HG02885 (cell line): ENCODE measurements at regions not wholly inside any gene's neighbourhood (a gene's known extent, or its start where the extent isn't known, plus 50 kb on each side); places are given as distances from the start of the nearest gene placed in this dataset.

Source experiments
- ATAC-seq: cut with Tn5 transposase; IDR thresholded peaks from one replicate; pipeline ENCODE4 v1.9.1; 2021; ENCODE audit warnings: mild to moderate bottlenecking; ENCODE audit not compliant: unreplicated experiment, poor library complexity

DNA sequence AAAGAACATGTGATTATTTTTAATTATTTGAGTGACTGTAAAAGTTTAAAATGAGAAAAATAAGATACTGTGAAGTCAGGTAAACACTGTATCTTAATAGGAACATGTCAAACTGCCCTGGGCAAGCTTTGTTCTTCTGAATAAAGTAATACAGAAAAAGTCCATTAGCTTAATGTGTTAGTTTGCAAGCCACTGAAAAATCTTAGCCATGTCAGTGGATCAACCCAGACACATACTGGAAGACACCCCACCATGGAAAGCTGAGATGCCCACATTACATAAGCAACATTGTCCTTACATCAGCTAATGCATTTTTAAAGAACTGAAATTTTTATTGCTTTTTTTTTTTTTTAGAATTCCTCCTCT lies 155.2 kb downstream of the BBOX1 start:
- no peak for ATAC-seq

DNA sequence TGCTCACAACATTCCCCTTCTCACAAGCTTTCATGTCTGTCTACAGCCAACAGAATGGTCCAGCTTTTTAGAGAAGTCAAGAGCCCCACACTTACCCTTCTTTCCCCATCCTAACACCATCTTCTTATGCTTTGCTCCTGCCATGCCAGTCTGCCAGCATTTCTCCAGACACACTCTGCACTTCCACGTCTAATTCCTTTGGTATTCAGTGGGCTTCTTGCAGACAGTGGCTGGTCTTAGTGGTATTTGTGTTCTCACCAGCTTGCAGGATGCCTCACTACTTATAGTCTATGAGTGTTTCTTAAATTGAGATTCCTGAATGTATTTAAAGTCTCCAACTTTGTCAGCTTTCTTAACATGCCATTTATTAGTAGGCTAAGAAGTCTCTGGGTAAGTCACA lies 154.4 kb downstream of the BBOX1 start:
- no peak for ATAC-seq

- ATAC-seq = no peak
Observed at GRCh38 chr11:27193434-27194225, 153.0 kb downstream of the BBOX1 start.

GRCh38 chr11:27192184-27192583 lies 151.6 kb downstream of the BBOX1 start:
- no peak for ATAC-seq

GRCh38 chr11:27191639-27192038 lies 151.0 kb downstream of the BBOX1 start:
- no peak for ATAC-seq

DNA sequence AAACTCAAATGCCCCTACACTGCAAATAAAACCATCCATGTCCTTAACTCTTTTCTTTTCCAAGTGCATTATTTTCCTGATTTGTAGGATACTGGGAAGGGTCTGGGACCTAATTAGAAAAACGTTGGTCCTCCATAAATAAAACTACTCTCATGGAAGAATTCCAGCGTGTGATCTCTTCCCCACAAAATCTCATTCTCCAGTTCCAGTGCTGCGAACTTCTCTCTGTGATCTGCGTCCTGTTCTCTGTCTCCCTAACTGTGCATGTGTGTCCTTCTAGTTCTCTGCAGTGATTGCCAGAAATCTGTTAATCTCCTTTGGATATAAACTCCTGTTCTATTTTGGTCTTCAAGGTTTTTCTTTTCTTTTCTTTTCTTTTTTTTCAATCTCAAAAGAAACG lies 148.1 kb downstream of the BBOX1 start:
- no peak for ATAC-seq

DNA sequence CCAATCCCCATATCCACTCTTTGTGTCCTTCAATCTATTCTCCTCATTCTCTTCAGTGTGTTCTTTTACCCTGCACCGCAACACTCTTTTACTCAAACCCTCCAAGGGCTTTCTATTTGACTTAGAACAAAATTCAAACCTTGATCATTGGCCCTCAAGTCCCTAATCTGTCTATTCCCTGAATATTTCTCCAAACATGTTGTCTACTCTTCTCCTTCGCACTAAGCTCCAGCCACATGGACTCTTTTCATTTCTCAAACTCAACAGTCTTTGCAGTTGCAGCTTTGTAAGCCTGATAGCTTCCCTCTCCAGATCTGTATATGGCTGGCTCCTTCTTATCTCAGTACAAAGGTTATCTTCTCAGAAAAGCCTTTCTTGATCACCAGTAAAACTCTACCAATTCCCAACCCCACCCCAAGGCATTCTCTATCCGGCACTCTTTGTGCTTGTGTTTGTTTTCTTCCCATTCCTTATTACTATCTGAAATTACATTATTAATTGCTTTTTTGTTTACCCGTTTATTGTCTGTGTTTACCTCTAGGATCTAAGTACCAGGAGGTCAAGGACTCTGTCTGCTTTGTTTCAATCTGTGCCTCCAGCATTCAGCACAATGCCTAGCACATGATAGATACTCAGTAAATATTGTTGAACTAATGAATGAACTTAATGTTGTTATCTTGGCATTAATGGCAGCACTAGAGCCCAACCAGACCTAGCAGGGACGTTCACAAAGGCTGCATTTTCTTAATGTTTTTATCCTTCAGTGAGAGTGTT lies 147.4 kb downstream of the BBOX1 start:
- no peak for ATAC-seq

DNA sequence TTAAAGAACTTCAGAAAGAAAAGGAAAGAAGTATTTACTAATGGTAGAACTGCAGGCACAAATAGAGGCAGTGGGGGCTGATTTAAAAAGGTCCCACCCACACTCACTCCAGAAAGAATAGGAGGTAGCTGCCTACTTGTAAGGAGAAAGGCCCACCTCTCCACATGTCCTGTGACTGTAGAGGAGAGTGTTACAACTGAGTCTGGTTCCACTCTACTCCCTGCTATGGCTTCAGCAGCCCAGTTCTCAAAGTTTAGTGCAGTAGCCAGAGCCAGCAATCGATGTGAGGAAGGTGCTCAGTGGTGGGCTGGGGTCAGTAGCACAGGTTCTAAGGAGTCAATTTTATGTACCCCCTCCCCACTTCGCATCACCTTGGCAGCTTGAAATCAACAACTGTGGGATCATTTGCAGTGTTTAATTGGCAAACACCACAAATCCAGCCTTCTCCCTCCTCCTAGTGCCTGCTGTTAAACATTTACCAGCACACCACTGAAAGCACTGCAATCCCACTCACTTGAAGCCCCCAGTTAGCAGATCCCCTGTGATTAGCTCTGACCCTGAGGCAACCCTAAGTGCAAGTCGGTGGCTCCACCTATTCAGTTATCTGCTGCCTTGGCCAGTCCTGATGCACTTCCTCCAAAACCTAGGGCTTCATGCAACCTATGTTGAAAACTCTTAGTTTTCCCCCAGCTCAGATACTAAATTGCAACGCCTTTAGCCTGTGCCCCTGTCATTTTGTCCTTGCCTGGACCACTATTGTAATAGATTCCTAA lies 146.6 kb downstream of the BBOX1 start:
- ATAC-seq = no peak

DNA sequence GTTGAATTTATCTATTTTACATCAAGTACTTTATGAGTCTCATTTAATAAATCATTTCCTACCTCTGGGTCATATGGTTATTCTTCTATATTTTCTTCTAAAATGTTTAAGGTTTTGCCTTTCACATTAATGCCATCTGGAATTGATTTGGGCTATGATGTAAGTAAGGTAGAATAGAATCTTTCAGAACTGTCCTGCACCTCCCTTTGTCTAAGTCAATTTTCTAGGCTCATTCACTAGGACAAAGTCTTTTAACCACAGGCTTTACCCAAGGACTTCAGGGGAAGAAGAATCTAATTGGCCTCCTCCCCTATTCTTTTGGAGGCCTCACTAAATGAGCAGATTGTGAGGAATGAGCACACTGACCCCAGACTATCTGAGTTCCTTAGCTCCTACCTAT lies 146.0 kb downstream of the BBOX1 start:
- no peak for ATAC-seq

- ATAC-seq = peak; percentile 13
Observed at GRCh38 chr11:27184458-27185312, 144.1 kb downstream of the BBOX1 start.

GRCh38 chr11:27183672-27184457 lies 143.2 kb downstream of the BBOX1 start:
- peak; percentile 72 for ATAC-seq

GRCh38 chr11:27179334-27179733 lies 138.7 kb downstream of the BBOX1 start:
- no peak for ATAC-seq

DNA sequence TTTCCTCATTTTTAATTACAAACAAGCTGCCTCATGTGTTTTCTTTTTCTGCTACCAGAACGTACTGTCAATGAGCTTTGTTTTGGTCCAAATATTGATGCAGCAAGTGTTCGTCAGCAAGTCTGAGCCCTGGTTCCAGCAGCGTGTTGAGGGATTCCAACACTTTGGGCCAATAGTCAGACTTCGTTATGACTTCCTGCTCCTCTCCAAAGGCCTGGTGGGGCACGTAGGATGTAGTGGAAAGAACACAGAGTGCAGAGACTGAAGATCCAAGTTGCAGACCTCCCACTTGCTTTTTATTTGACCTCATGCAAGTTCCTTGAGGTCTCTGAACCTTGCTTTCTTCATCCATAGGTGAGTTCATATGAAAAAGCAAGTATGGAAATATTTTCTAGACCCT lies 138.2 kb downstream of the BBOX1 start:
- no peak for ATAC-seq
